ENCODE measurements at regions not wholly inside any gene's neighbourhood (a gene's known extent, or its start where the extent isn't known, plus 50 kb on each side); places are given as distances from the start of the nearest gene placed in this dataset.

- TF ChIP-seq CTCF (conservative IDR thresholded peaks at IDR 0.05; ENCODE audit: low read depth, low read length) (no peak), EZH2 (IDR thresholded peaks at IDR 0.05; ENCODE audit: borderline replicate concordance, low read depth, low read length, poor library complexity, severe bottlenecking) (no peak)
These were observed 220.9 kb upstream of the SFRP2 start for GRCh38 chr4:154009788-154010187.
